ENCODE measurements at regions not wholly inside any gene's neighbourhood (a gene's known extent, or its start where the extent isn't known, plus 50 kb on each side); places are given as distances from the start of the nearest gene placed in this dataset.

DNA sequence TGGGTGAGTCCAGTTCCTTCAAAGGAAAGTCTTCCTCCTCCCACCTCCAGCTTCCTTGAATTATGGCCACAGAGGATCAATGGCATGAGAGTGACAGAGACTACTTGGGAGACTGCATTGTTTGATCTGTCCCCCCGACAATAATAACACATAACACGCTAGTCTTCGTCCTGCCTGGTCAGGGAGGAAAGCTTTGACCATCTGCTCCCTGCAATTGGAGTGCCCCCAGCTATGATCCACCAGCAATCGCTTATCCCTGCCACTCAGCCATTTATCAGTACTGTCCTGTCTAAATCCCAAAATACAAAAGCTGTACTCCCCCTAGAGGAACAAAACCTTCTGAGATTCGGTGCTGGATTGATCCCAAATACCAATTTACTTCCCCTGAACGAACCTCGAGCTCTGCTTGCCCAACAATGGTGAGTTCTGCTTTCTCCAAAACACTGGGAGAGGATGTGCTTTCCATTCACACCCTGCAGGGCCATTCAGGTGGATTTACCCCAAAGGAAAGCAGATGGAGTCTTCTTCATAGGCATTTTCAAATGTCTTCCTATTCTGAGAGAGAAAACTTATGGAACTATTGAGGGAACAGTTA lies 466.7 kb downstream of the TSHZ3 start:
- no peaks in the 10 kb centered on the region for H4K20me1 ChIP-seq (replicated peaks; ENCODE audit: insufficient read depth)
- DNase-seq (ENCODE audit: low spot score): peak; percentile 3
- no peaks in the 10 kb centered on the region for H3K79me2 ChIP-seq (replicated peaks; ENCODE audit: insufficient read depth)
- no peaks in the 10 kb centered on the region for H3K4me1 Mint-ChIP-seq
- H3K9me3 Mint-ChIP-seq: no peaks in the 10 kb centered on the region
- H3K4me2 ChIP-seq: no peak overlapping the region
- no peak overlapping the region for H3K4me3 ChIP-seq
- H3K4me1 ChIP-seq (ENCODE audit: insufficient read depth): no peaks in the 10 kb centered on the region
- no peak overlapping the region for H3K27ac Mint-ChIP-seq
- peaks cover 8% of the 10 kb centered on the region; the same call in 1 of the 2 replicates for H3K9me2 ChIP-seq (ENCODE audit: insufficient read depth)
- ATAC-seq: no peak
- H2AFZ ChIP-seq: no peak overlapping the region
- no peak overlapping the region for H3K4me3 Mint-ChIP-seq
- H3K27me3 Mint-ChIP-seq (ENCODE audit: insufficient read depth, low read depth, poor library complexity): no peaks in the 10 kb centered on the region
- TF ChIP-seq NANOG (IDR thresholded peaks at IDR 0.05; ENCODE audit: borderline replicate concordance) (no peak), ZNF114 (CRISPR knock-in tag; IDR thresholded peaks at IDR 0.05) (no peak), STAT1 (IDR thresholded peaks at IDR 0.05; ENCODE audit: unreplicated experiment) (no peak), EZH2 (IDR thresholded peaks at IDR 0.05; ENCODE audit: low read depth, unreplicated experiment) (no peak), JUNB (IDR thresholded peaks at IDR 0.05; ENCODE audit: unreplicated experiment) (no peak), ZNF331 (CRISPR knock-in tag; IDR thresholded peaks at IDR 0.05; ENCODE audit: low read depth) (no peak), EZH2phosphoT487 (IDR thresholded peaks at IDR 0.05; ENCODE audit: unreplicated experiment) (no peak), POLR2AphosphoS5 (IDR thresholded peaks at IDR 0.05; ENCODE audit: low read depth) (no peak), CREB1 (CRISPR knock-in tag; IDR thresholded peaks at IDR 0.05; ENCODE audit: low read depth) (no peak)
- TF ChIP-seq, protein P1, sequence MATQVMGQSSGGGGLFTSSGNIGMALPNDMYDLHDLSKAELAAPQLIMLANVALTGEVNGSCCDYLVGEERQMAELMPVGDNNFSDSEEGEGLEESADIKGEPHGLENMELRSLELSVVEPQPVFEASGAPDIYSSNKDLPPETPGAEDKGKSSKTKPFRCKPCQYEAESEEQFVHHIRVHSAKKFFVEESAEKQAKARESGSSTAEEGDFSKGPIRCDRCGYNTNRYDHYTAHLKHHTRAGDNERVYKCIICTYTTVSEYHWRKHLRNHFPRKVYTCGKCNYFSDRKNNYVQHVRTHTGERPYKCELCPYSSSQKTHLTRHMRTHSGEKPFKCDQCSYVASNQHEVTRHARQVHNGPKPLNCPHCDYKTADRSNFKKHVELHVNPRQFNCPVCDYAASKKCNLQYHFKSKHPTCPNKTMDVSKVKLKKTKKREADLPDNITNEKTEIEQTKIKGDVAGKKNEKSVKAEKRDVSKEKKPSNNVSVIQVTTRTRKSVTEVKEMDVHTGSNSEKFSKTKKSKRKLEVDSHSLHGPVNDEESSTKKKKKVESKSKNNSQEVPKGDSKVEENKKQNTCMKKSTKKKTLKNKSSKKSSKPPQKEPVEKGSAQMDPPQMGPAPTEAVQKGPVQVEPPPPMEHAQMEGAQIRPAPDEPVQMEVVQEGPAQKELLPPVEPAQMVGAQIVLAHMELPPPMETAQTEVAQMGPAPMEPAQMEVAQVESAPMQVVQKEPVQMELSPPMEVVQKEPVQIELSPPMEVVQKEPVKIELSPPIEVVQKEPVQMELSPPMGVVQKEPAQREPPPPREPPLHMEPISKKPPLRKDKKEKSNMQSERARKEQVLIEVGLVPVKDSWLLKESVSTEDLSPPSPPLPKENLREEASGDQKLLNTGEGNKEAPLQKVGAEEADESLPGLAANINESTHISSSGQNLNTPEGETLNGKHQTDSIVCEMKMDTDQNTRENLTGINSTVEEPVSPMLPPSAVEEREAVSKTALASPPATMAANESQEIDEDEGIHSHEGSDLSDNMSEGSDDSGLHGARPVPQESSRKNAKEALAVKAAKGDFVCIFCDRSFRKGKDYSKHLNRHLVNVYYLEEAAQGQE (IDR thresholded peaks at IDR 0.05; ENCODE audit: unreplicated experiment): no peak
- TF ChIP-seq, protein P2, sequence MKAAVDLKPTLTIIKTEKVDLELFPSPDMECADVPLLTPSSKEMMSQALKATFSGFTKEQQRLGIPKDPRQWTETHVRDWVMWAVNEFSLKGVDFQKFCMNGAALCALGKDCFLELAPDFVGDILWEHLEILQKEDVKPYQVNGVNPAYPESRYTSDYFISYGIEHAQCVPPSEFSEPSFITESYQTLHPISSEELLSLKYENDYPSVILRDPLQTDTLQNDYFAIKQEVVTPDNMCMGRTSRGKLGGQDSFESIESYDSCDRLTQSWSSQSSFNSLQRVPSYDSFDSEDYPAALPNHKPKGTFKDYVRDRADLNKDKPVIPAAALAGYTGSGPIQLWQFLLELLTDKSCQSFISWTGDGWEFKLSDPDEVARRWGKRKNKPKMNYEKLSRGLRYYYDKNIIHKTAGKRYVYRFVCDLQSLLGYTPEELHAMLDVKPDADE (IDR thresholded peaks at IDR 0.05): no peak
- TF ChIP-seq, protein P3, sequence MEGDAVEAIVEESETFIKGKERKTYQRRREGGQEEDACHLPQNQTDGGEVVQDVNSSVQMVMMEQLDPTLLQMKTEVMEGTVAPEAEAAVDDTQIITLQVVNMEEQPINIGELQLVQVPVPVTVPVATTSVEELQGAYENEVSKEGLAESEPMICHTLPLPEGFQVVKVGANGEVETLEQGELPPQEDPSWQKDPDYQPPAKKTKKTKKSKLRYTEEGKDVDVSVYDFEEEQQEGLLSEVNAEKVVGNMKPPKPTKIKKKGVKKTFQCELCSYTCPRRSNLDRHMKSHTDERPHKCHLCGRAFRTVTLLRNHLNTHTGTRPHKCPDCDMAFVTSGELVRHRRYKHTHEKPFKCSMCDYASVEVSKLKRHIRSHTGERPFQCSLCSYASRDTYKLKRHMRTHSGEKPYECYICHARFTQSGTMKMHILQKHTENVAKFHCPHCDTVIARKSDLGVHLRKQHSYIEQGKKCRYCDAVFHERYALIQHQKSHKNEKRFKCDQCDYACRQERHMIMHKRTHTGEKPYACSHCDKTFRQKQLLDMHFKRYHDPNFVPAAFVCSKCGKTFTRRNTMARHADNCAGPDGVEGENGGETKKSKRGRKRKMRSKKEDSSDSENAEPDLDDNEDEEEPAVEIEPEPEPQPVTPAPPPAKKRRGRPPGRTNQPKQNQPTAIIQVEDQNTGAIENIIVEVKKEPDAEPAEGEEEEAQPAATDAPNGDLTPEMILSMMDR (conservative IDR thresholded peaks at IDR 0.05; ENCODE audit: low read depth in 2 of 2): no peak
- TF ChIP-seq, protein P4, sequence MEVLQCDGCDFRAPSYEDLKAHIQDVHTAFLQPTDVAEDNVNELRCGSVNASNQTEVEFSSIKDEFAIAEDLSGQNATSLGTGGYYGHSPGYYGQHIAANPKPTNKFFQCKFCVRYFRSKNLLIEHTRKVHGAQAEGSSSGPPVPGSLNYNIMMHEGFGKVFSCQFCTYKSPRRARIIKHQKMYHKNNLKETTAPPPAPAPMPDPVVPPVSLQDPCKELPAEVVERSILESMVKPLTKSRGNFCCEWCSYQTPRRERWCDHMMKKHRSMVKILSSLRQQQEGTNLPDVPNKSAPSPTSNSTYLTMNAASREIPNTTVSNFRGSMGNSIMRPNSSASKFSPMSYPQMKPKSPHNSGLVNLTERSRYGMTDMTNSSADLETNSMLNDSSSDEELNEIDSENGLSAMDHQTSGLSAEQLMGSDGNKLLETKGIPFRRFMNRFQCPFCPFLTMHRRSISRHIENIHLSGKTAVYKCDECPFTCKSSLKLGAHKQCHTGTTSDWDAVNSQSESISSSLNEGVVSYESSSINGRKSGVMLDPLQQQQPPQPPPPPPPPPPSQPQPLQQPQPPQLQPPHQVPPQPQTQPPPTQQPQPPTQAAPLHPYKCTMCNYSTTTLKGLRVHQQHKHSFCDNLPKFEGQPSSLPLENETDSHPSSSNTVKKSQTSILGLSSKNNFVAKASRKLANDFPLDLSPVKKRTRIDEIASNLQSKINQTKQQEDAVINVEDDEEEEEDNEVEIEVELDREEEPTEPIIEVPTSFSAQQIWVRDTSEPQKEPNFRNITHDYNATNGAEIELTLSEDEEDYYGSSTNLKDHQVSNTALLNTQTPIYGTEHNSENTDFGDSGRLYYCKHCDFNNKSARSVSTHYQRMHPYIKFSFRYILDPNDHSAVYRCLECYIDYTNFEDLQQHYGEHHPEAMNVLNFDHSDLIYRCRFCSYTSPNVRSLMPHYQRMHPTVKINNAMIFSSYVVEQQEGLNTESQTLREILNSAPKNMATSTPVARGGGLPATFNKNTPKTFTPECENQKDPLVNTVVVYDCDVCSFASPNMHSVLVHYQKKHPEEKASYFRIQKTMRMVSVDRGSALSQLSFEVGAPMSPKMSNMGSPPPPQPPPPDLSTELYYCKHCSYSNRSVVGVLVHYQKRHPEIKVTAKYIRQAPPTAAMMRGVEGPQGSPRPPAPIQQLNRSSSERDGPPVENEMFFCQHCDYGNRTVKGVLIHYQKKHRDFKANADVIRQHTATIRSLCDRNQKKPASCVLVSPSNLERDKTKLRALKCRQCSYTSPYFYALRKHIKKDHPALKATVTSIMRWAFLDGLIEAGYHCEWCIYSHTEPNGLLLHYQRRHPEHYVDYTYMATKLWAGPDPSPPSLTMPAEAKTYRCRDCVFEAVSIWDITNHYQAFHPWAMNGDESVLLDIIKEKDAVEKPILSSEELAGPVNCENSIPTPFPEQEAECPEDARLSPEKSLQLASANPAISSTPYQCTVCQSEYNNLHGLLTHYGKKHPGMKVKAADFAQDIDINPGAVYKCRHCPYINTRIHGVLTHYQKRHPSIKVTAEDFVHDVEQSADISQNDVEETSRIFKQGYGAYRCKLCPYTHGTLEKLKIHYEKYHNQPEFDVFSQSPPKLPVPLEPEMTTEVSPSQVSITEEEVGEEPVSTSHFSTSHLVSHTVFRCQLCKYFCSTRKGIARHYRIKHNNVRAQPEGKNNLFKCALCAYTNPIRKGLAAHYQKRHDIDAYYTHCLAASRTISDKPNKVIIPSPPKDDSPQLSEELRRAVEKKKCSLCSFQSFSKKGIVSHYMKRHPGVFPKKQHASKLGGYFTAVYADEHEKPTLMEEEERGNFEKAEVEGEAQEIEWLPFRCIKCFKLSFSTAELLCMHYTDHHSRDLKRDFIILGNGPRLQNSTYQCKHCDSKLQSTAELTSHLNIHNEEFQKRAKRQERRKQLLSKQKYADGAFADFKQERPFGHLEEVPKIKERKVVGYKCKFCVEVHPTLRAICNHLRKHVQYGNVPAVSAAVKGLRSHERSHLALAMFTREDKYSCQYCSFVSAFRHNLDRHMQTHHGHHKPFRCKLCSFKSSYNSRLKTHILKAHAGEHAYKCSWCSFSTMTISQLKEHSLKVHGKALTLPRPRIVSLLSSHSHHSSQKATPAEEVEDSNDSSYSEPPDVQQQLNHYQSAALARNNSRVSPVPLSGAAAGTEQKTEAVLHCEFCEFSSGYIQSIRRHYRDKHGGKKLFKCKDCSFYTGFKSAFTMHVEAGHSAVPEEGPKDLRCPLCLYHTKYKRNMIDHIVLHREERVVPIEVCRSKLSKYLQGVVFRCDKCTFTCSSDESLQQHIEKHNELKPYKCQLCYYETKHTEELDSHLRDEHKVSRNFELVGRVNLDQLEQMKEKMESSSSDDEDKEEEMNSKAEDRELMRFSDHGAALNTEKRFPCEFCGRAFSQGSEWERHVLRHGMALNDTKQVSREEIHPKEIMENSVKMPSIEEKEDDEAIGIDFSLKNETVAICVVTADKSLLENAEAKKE (CRISPR knock-in tag; IDR thresholded peaks at IDR 0.05): no peak
- H3K36me3 ChIP-seq (ENCODE audit: insufficient read depth): no peaks in the 10 kb centered on the region
- H3K27ac ChIP-seq (ENCODE audit: low read depth): no peak overlapping the region
- no peaks in the 10 kb centered on the region for H3K36me3 Mint-ChIP-seq (ENCODE audit: low read depth)
- H3K27me3 ChIP-seq (ENCODE audit: insufficient read depth): no peaks in the 10 kb centered on the region
- H3F3A ChIP-seq (replicated peaks; ENCODE audit: low read depth): no peaks in the 10 kb centered on the region
